ENCODE measurements at regions not wholly inside any gene's neighbourhood (a gene's known extent, or its start where the extent isn't known, plus 50 kb on each side); places are given as distances from the start of the nearest gene placed in this dataset.

DNA sequence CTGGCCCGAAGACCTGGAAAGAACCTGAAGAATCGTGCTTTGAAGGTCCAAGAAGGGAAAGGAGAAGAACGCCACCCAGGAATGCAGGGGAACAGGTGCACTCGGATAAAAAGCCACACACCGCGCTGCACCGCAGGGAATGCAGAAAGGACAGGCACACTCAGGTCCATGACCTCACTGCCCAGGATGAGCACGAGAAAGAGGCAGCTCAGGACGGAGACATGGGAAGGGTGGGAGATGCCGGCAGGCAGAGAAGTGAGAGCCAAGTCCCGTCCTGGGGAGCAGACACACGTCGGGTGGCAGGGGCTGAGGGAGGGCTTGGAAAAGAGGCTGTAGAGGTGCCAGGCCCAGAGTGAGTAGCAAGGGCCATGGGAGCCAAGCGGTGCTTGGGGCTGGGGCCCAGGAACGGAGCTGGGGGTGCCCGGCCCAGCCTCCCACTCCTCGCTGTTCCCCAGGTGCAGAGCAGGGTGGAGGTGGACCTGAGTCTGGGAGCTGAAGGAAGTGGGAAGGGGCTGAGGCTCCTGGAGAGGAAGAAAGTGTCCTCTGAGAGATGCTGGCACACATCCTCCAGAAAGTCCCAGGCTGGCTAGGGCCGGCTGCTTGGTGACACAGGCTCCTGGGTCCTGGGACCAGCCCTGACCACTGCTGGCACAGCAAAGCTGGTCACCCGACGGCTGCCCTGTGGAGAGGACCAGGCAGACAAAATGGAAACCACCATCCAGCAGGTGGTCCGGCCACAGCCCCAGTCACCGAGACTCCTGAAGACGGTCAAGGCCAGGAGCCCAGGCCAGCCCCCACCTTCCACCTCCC, 91.3 kb downstream of the PSMB1 start:
- no peak overlapping the region for H3K4me3 ChIP-seq (ENCODE audit: low read depth, low read length)
- TF ChIP-seq, protein P1, sequence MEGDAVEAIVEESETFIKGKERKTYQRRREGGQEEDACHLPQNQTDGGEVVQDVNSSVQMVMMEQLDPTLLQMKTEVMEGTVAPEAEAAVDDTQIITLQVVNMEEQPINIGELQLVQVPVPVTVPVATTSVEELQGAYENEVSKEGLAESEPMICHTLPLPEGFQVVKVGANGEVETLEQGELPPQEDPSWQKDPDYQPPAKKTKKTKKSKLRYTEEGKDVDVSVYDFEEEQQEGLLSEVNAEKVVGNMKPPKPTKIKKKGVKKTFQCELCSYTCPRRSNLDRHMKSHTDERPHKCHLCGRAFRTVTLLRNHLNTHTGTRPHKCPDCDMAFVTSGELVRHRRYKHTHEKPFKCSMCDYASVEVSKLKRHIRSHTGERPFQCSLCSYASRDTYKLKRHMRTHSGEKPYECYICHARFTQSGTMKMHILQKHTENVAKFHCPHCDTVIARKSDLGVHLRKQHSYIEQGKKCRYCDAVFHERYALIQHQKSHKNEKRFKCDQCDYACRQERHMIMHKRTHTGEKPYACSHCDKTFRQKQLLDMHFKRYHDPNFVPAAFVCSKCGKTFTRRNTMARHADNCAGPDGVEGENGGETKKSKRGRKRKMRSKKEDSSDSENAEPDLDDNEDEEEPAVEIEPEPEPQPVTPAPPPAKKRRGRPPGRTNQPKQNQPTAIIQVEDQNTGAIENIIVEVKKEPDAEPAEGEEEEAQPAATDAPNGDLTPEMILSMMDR (IDR thresholded peaks at IDR 0.05; ENCODE audit: low read depth, low read length) = no peak
- DNase-seq (ENCODE audit: low read depth, low spot score) = no peak
- in situ Hi-C loops (cut with HindIII; ENCODE audit: low sequenced_read_pairs) = no loop called here

DNA sequence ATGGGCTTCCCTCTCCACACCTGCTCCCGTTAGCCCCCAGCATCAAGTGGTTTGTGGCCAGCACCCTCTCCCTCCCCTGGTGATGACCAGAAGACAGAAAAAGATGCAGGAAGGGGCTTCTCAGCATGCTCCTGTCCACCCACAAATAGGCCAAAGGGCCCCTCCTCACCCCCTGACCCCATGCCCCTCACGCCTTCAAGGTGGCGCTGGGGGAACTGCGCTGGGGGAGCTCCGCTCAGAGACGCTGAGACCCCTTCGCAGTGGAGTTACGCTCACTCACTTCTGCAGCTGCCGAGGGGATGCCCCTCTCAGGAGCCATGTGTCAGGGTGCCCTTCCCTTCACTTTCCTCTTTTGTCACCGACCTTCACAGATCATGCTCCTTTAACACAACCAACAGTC, 92.0 kb downstream of the PSMB1 start:
- DNase-seq (ENCODE audit: low read depth, low spot score) = no peak
- TF ChIP-seq, protein P1 (IDR thresholded peaks at IDR 0.05; ENCODE audit: low read depth, low read length) = no peak
- in situ Hi-C loops (cut with HindIII; ENCODE audit: low sequenced_read_pairs) = no loop called here
- H3K4me3 ChIP-seq (ENCODE audit: low read depth, low read length) = no peak overlapping the region

DNA sequence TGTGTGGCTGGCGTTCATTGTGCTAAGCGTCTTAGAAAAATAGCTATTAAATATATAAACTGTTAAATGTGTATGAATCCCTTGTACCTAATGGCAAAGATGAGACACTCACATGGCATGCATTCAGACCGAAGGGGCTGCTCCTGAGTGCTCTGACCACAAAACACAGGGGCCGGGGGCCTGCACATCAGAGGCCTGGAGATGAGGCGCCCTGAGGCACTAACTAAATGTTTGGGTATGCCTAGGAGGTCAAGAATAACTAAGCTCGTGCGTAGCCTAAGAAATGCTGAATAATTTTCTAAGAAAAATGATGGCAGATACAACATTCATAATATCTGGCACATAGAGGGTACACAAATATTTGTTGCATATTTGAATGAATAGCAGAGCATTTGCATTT, 92.5 kb downstream of the PSMB1 start:
- no peak for DNase-seq (ENCODE audit: low read depth, low spot score)
- H3K4me3 ChIP-seq (ENCODE audit: low read depth, low read length) = no peak overlapping the region
- in situ Hi-C loops (cut with HindIII; ENCODE audit: low sequenced_read_pairs) = no loop called here
- TF ChIP-seq, protein P1 (IDR thresholded peaks at IDR 0.05; ENCODE audit: low read depth, low read length) = no peak

DNA sequence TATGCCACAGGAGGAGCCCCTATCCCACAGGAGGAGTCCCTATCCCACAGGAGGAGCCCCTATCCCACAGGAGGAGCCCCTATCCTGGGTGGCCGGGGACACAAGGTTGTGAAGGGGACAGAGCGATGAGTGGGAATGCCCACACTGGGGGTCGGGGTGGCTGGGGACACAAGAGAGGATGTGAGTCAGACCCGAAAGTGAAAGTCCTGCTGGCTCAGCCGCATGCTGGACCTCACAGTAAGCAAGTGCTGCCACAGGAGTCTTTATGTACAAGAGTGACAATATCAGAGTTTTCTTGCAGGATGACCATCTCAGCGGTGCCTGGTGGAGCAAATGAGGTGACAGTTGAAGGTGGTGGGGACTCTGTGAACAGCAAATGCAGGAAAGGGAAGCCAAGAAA, 93.7 kb downstream of the PSMB1 start:
- in situ Hi-C loops (cut with HindIII; ENCODE audit: low sequenced_read_pairs) = no loop called here
- H3K4me3 ChIP-seq (ENCODE audit: low read depth, low read length) = no peak overlapping the region
- peak; percentile 61 for DNase-seq (ENCODE audit: low read depth, low spot score)
- TF ChIP-seq, protein P1 (IDR thresholded peaks at IDR 0.05; ENCODE audit: low read depth, low read length) = no peak

DNA sequence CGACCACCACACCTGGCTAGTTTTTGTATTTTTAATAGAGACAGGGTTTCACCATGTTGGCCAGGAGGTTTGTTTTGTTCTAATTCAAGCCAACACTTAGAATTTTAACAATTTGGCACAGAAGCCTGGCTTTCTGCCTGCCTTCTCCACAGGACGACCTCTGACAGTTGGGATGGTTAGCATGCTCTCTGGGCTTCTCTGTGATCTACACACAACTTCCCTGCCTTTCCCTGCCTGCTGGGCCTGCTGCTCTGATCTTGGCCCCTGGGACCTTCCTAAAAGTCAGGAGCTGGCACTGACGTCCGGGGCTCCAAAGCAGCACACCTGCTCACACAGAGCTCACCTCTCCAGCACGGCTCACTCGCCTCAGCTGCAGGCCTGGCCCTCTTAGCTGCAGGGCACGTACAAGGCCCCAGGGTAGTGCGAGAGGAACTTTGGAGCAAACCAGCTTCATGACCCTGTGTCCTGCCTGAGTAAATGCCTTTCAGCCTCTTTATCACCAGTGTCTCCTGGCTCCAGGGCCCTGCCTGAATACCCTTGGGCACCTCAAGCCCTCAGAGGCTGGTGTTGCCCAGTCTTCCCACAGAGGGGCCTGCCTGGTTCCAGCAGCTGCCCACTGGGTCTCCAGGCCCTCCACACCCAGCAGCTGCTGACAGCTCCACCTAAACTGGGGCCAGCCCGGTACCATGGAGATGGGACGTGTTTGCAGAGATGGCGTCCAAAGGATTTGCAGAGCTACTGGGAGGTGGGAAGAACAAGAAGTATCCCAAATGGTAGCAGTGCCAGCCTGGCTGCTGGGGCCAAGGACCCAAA, 96.0 kb downstream of the PSMB1 start:
- TF ChIP-seq, protein P1 (IDR thresholded peaks at IDR 0.05; ENCODE audit: low read depth, low read length) = no peak
- no peak for DNase-seq (ENCODE audit: low read depth, low spot score)
- in situ Hi-C loops (cut with HindIII; ENCODE audit: low sequenced_read_pairs) = no loop called here
- no peak overlapping the region for H3K4me3 ChIP-seq (ENCODE audit: low read depth, low read length)
